Body of pancreas (tissue), 4 donors: ENCODE measurements at regions not wholly inside any gene's neighbourhood (a gene's known extent, or its start where the extent isn't known, plus 50 kb on each side); places are given as distances from the start of the nearest gene placed in this dataset.

Experiments
- POLR2A ChIP-seq, 3 donors: fragments of 450-650 bp; IDR thresholded peaks; one replicate each; pipeline ENCODE4 v1.6.1; 2016; ENCODE audit warnings: antibody characterized with exemption in 3 of 3, mild to moderate bottlenecking in 2 of 3
- TF ChIP-seq, protein P1 (sequence below), 7 experiments: fragments of 450-650 bp in 4 of 7; fragments of 200-600 bp in 3 of 7; sonication (generic) in 3 of 7; IDR thresholded peaks; one replicate each; pipeline ENCODE4 v1.5.1; 2016 to 2019; ENCODE audit warnings: antibody characterized with exemption in 7 of 7

- TF ChIP-seq POLR2A (IDR thresholded peaks at IDR 0.05): no peak
- TF ChIP-seq, protein P1, sequence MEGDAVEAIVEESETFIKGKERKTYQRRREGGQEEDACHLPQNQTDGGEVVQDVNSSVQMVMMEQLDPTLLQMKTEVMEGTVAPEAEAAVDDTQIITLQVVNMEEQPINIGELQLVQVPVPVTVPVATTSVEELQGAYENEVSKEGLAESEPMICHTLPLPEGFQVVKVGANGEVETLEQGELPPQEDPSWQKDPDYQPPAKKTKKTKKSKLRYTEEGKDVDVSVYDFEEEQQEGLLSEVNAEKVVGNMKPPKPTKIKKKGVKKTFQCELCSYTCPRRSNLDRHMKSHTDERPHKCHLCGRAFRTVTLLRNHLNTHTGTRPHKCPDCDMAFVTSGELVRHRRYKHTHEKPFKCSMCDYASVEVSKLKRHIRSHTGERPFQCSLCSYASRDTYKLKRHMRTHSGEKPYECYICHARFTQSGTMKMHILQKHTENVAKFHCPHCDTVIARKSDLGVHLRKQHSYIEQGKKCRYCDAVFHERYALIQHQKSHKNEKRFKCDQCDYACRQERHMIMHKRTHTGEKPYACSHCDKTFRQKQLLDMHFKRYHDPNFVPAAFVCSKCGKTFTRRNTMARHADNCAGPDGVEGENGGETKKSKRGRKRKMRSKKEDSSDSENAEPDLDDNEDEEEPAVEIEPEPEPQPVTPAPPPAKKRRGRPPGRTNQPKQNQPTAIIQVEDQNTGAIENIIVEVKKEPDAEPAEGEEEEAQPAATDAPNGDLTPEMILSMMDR (IDR thresholded peaks at IDR 0.05): no peak
Observed at GRCh38 chr3:170751083-170751898, 118.7 kb downstream of the RPL22L1 start.
